ENCODE measurements at regions not wholly inside any gene's neighbourhood (a gene's known extent, or its start where the extent isn't known, plus 50 kb on each side); places are given as distances from the start of the nearest gene placed in this dataset.
"Not testable (repeated sequence)": the region's sequence is repeated elsewhere in the genome, so short reads cannot be mapped to it uniquely, and the experiment has no call there.

GRCh38 chr12:33589576-33590114, 150.0 kb upstream of the SYT10 start:
- no peak for DNase-seq (ENCODE audit: low spot score)

DNA sequence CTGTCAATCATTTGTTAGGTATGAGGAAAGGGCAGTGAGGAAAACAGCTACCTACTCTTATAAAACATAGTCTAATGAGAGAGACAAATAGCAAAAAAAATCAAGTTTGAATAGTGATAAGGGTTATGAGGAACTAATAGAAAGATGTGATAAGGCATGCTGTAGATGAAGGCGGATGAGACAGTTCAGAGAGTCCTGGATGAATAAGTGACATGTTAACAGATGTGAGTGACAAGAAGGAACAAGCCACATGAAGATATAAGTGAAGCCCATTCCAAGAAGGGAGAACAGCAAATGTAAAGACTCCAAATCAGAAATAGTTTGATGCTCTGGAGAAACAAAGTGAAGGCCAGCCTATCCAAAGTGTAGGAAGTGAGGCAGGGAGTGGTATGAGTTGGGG, 154.1 kb upstream of the SYT10 start:
- no peak for DNase-seq (ENCODE audit: low spot score)

GRCh38 chr12:33596061-33596460, 156.4 kb upstream of the SYT10 start:
- no peak for DNase-seq (ENCODE audit: low spot score)

DNA sequence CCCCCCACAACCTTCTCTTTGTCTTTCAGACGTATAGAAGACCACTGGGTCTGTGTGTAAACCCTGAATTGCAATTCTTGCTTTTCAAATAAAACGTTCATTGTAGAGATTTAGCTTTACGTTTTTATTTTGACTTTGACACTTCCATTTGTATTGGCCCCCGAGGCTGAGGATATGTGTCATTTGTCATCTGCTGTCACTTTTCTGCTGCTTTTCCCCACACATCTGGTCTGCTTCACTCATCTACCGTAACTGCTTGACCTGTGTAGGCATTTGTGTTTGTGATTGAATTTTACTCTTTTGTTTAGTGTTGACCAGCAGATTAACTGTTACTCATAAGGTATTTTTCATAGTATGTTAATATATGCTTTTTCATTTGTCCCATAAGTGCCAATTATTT, 157.2 kb upstream of the SYT10 start:
- DNase-seq (ENCODE audit: low spot score): no peak

GRCh38 chr12:33602515-33602914, 162.9 kb upstream of the SYT10 start:
- no peak for DNase-seq (ENCODE audit: low spot score)

DNA sequence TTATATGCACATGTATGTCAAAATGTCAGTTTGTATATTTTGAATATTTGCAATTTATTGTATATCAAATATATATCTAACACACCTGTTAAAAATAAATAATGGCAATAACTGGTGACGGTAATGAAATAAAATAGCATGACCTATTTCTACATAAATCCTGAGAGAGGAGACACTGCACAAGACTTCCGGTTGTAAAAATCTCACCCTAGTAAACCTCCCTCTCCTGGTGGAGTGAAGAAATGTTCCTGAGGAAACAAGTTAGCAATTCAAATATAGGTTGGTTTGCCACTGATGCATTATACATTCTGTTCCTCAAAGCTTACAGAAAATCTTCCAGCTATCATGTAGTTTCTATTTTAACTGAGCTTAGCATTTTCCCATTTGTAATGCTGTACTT, 166.1 kb upstream of the SYT10 start:
- peak; percentile 65 for DNase-seq (ENCODE audit: low spot score)

DNA sequence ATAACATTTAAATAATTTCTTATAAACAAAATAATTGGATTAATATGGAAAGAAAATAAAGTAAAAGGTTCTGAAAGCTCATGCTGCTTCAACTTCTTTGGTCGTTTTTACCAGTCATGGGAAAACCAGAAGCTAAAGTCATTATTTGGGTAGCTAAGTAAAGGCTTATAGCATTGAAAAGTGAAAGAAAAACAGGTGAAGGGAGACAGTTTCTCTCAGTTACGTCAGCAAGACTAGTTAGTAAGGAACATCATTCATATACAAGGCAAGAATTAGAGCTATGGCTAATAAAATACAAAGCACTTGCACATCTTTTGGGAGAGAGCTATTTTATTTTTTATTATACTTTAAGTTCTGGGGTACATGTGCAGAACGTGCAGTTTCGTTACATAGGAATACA, 170.3 kb upstream of the SYT10 start:
- no peak for DNase-seq (ENCODE audit: low spot score)

DNA sequence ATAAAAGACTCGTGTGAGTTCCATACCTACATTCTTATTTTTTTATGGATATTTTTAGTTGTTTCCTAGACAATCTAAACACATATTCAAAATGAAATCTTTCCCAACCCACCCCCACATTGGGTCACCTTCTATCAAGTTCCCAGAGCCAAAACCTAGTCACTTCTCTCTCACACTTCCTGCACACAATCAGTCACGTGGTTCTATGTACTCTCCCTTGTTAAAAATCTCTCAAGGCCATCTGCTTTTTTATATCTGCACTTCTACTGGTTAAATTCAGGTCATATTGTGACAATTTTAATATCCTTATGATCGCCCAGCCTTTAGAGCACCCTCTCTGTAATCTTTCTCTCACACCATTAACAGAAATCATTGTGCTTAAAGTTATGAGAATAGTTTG, 175.0 kb upstream of the SYT10 start:
- DNase-seq (ENCODE audit: low spot score): no peak

DNA sequence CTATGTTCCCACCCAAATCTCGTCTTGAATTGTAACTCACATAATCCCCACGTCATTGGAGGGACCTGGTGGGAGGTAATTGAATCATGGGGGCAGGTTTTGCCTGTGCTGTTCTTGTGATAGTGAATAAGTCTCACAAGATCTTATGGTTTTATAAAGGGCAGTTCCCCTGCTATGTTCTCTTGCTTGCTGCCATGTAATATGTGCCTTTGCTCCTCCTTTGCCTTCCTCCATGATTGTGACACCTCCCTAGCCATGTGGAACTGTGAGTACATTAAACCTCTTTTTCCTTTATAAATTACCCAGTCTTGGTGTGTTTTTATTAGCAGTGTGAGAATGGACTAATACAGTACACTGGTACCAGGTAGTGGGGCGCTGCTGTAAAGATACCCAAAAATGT, 177.6 kb upstream of the SYT10 start:
- DNase-seq (ENCODE audit: low spot score): no peak

DNA sequence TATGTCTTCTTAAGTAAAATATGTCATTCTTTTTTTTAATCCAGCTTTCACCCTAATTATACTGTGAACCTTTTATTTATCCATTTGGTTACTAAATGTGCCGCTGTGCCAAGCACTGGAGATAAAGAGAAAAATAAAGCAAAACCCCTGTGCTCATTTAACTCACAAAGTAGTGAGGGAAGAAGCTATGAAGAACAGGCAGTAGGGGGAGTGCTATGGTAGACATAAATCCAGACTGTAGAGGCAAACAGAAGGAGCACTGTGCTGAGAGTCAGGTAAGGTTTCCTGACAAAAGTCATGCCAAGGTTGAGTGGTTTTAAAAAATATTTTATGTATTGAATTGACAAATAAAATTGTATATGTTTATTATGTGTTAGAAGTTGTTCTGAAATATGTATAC, 188.5 kb upstream of the SYT10 start:
- DNase-seq (ENCODE audit: low spot score): peak; percentile 11

DNA sequence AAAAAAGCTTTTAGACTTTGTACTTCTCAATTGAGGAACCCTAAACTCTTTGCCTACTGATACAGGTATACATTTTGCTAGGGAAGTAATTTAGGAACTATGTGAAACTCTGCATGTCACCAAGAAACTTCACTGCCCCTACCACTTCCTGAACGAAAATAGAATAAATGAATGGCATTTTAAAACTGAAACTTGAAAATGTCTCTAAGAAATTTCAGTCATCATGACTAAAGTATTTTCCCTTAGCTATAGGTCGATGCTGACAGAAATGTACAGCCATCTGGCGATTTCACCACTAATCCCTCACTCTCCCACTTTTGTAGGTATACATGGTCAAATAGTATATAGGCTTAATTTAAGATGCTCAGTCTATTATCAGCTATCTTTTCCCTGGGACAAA, 194.9 kb upstream of the SYT10 start:
- no peak for DNase-seq (ENCODE audit: low spot score)

DNA sequence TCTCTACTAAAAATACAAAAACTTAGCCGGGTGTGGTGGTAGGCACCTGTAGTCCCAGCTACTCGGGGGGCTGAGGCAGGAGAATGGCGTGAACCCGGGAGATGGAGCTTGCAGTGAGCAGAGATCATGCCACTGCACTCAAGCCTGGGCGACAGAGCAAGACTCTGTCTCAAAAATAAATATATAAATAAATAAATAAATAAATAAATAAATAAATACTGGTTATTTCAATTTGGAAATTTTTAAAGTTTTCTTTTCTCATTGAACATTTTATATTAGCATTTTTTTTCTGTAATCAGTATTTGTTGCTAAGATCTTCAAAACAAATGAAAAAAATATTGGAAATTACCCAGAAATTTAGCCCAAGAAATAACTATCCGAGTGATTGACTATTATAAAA, 197.3 kb upstream of the SYT10 start:
- not testable (repeated sequence) for DNase-seq (ENCODE audit: low spot score)

- peak; percentile 5 for DNase-seq (ENCODE audit: low spot score)
Observed at GRCh38 chr12:33639975-33640374, 200.4 kb upstream of the SYT10 start.

- DNase-seq (ENCODE audit: low spot score): no peak
Observed at GRCh38 chr12:33649992-33650391, 210.4 kb upstream of the SYT10 start.

GRCh38 chr12:33650832-33651231, 211.2 kb upstream of the SYT10 start:
- no peak for DNase-seq (ENCODE audit: low spot score)

DNA sequence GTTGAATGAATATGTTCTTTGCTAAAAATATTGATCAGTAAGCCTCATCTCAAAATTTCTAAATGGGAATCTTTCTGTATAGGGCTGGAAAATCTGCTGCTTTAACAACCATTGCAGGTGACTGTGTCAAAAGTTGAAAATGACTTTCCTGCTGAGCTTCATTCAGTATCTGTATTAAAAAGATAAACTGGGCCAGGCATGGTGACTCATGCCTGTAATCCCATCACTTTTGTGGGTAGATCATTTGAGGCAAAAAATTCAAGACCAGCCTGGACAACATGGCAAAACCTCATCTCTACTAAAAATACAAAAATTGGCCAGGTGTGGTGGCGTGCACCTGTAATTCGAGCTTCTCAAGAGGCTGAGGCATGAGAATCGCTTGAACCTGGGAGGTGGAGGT, 213.7 kb upstream of the SYT10 start:
- no peak for DNase-seq (ENCODE audit: low spot score)

DNA sequence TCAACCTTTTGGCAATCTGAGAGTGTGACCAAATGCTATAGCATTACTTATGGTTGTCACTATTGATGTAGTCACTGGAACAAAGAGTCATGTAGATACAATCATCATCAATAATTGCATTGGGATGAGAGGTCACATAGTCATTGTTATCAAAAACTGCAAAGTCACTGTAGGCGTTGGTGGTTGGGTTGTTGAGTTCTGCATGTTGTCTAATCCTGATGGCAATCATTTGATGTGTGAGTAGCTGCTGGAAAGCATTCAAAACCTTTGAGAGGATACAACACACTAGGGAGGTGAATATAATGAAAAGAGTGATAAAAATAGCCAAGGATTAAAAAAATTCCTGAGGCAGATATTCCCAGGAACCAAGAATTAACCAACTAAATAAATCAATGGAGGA, 214.7 kb upstream of the SYT10 start:
- no peak for DNase-seq (ENCODE audit: low spot score)

GRCh38 chr12:33663000-33663654, 223.5 kb upstream of the SYT10 start:
- no peak for DNase-seq (ENCODE audit: low spot score)

DNA sequence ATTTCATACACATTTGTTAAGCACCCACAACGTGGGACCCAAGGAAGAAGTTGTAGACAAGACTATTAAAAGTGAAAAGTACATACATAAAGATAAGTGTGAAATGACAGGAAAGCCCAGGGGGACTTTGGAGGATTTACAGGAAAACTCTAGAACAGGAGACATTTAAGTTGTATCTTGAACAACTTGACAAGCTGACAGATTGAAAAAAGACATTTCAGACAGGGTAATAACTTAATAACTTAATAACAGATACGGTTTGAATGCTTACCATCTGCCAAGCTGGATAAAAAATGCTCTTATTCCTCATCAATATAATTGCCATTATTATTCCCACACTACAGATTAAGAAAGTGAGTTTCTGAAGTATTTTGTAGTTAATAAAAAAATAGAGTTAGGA, 229.7 kb upstream of the SYT10 start:
- DNase-seq (ENCODE audit: low spot score): no peak

DNA sequence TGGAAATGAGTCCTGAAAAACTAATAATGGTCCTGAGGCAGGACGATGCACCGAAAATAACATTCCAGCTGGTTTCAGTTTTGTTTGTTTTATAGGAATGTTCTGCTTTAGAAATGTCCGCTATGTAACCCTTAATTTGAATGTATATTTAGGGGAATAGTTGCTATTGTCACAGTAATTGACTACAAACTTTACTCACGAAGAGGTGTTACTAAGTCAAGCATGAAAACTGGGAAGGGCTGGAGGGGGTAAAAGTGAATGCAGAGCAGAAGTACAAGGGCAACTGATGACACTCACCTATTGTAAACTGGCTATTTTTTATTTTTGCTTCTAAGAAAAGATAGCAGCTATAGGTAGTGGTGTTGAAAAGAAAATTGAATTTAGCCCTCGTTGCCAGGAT, 230.7 kb upstream of the SYT10 start:
- DNase-seq (ENCODE audit: low spot score): no peak

DNA sequence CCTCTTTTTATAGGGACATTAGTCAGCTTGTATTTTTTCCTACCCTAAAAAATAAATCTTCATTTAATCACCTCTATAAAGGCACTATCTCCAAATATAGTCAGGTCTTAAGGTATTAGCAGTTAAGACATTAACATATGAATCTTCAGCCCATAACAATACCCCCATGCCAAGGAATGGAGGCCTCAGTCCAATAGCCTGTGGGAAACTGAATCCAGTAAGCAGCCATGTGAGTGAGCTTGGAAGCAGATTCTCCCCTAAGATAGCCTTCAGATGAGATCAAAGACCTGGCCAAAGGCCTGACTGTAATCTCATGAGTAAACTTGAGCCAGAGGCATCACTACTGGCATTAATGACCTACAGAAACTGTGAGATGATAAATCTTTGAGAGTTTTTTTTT, 232.1 kb upstream of the SYT10 start:
- no peak for DNase-seq (ENCODE audit: low spot score)

DNA sequence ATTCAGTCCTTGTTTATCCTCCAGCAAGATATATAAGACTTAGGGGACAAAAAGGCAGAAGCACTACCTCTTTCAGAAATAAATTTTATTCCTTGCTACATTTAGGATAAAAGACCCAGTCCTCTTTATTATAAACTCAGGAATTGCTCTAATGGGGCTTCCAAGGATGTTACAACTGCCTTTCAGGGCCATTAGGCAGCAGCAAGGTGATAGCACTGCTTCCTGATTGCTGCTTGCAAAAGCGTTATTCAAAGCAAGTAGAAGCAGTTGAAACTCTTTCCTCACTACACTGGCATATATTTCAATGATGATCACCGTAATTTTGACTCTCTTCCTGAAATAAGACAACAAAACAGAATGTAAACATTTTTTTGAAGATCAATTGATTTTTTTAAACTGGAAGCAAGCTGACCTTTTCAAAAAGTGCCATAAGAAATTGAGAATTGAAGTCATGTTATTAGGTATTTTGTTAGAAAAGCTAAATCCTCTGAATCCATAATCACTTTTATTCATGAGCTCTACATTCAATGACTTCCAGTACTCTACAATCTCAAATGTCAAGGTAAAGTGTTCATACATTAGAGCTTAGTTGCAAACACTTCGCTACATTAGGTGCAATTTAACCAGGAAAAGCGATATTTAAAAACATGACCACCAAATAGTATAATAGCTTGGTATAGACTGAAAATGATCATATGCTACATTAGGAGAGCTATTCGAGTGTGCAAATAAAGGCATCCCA, 233.4 kb upstream of the SYT10 start:
- no peak for DNase-seq (ENCODE audit: low spot score)

- DNase-seq (ENCODE audit: low spot score): no peak
Observed at GRCh38 chr12:33676866-33677265, 237.2 kb upstream of the SYT10 start.
